Spinal cord (tissue), 9 donors: ENCODE measurements at regions not wholly inside any gene's neighbourhood (a gene's known extent, or its start where the extent isn't known, plus 50 kb on each side); places are given as distances from the start of the nearest gene placed in this dataset.
"Not testable (repeated sequence)": the region's sequence is repeated elsewhere in the genome, so short reads cannot be mapped to it uniquely, and the experiment has no call there.

Experiments
- DNase-seq, 6 donors: peaks; one replicate each; pipeline versions ENCODE4 v3.0.0 to v3.0.0-alpha.2; 2013 to 2015; ENCODE audit warnings: low spot score in 6 of 6, low read depth in 4 of 6
- H3K27ac ChIP-seq: one replicate; pipeline ENCODE4 v1.5.1; 2013; ENCODE audit warnings: low read depth, low read length, control low read depth
- H3K27me3 ChIP-seq: one replicate; pipeline ENCODE4 v1.6.1; 2013; ENCODE audit warnings: low read length; ENCODE audit not compliant: control insufficient read depth, insufficient read depth
- H3K36me3 ChIP-seq: one replicate; pipeline ENCODE4 v1.6.1; 2013; ENCODE audit warnings: low read length; ENCODE audit not compliant: control insufficient read depth, insufficient read depth
- H3K4me1 ChIP-seq: one replicate; pipeline ENCODE4 v1.6.1; 2013; ENCODE audit warnings: low read length; ENCODE audit not compliant: control insufficient read depth, insufficient read depth
- H3K4me3 ChIP-seq: one replicate; pipeline ENCODE4 v1.5.1; 2013; ENCODE audit warnings: low read depth, low read length, control low read depth
- H3K9me3 ChIP-seq: one replicate; pipeline ENCODE4 v1.6.1; 2013; ENCODE audit warnings: low read length; ENCODE audit not compliant: control insufficient read depth, insufficient read depth
- WGBS: methylation state at CpG from one replicate; pipeline ENCODE4 v1.1.5; 2013; ENCODE audit warnings: missing lambda C conversion rate; ENCODE audit not compliant: insufficient coverage; 5-methylcytosine and 5-hydroxymethylcytosine counted together
- donor health status: healthy.

- DNase-seq, result no peak
- H3K27me3 ChIP-seq, result no peaks in the 10 kb centered on the region
- no peak overlapping the region for H3K27ac ChIP-seq
- no peak overlapping the region for H3K4me3 ChIP-seq
- no peaks in the 10 kb centered on the region for H3K9me3 ChIP-seq
- no peaks in the 10 kb centered on the region for H3K4me1 ChIP-seq
- H3K36me3 ChIP-seq, result no peaks in the 10 kb centered on the region
- WGBS, result no CpG with 5 or more reads among the region's 1 CpG
Observed at GRCh38 chr2:210844016-210844415, 287.6 kb downstream of the CPS1 start.

GRCh38 chr2:210859314-210859713 is 302.9 kb downstream of the CPS1 start:
- Histone ChIP-seq H3K27me3 (no peaks in the 10 kb centered on the region), H3K36me3 (no peaks in the 10 kb centered on the region), H3K27ac (no peak overlapping the region), H3K9me3 (no peaks in the 10 kb centered on the region), H3K4me3 (no peak overlapping the region), H3K4me1 (no peaks in the 10 kb centered on the region)
- no peak for DNase-seq
- WGBS, result no CpG with 5 or more reads among the region's 2 CpGs

DNA sequence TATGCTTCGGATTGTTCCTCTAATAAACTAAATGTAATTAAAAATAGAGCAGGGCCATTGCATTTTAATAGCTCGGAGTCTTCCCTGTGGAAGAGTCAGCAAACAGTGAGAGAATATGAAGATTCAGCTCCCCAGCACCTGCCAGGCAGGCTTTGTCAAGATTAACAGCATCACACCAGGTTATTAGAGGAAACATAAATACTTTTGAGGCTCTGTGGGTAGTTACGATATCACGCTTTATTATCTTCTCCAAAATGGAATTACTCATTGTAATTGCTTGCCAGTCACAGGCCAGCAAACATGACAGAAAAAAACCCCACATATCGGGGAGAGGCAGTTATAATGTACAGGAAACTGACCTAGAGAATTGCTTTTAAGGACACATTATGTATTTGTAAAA is 303.9 kb downstream of the CPS1 start:
- H3K4me3 ChIP-seq, result no peak overlapping the region
- H3K9me3 ChIP-seq, result no peaks in the 10 kb centered on the region
- no peaks in the 10 kb centered on the region for H3K36me3 ChIP-seq
- H3K27me3 ChIP-seq, result no peaks in the 10 kb centered on the region
- no peak overlapping the region for H3K27ac ChIP-seq
- DNase-seq, result peak in 1 of 6 donors; percentile 93
- WGBS, result no CpG with 5 or more reads among the region's 5 CpGs
- H3K4me1 ChIP-seq, result no peaks in the 10 kb centered on the region

DNA sequence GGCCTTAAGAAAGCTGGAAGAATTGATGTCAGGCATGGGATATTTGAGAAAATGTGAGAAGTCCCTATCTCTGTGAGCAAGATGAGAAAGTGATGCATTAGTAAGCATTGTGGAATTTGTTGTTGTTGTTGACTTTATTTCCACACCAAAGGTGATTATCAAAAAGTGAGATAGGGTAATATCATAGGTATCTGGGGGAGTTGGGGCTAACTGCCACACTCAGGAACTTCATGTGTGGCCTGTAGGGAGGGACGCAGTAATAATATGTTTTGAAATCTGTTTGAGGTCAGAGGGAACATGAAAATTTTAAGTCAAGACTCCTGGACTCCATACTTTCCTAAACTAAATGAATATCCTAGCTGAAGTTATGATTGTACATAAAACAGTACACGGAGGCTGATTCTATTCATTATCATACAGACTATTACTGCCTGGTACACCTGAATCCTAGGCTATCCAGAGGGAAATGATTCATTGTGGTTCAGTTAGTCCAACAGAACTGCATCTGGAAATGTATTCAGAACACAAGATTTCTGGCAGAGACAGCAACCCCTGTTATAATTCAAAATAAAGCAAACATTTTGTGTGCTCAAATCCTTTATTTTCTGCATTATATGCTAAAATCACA is 304.8 kb downstream of the CPS1 start:
- WGBS, result no CpG with 5 or more reads among the region's 2 CpGs
- DNase-seq, result no peak
- Histone ChIP-seq H3K36me3 (no peaks in the 10 kb centered on the region), H3K27me3 (no peaks in the 10 kb centered on the region), H3K4me3 (no peak overlapping the region), H3K27ac (no peak overlapping the region), H3K4me1 (no peaks in the 10 kb centered on the region), H3K9me3 (no peaks in the 10 kb centered on the region)

DNA sequence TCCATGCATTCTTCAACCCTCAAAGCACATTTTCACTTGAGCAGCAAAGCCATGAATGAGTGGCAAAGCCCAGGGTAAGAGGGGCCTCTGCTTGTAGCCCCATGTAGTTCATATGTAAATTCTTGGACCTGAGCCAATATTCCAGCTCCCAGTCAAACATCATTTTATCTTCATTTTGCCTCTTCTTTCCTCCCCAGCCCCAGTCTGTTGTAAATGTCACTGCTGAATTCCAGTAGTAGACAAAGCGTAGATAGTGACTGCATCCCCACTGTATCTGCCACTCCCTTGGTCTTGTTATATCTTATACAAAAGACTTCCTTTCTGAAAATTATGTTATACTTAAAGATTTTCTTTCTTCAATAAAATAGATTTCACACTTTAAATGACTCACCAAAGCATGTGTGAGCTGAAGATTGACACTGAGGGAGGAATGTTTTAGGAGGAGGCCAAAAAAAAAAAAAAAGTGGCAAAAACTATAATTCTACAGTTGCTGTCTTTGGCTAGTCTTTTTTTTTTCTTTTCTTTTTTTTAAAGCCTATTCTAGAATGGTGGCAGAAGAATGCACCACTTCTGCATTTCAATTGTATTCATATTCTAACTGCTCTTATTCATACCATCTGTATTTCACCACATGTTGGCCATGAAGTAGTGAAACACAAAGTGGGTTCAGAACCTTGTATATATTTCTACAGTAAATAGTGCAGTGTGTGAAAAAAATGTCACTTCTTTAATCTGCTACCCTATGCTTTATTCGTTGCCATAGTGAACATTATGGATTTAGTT is 306.1 kb downstream of the CPS1 start:
- no CpG with 5 or more reads among the region's 2 CpGs for WGBS
- H3K9me3 ChIP-seq, result no peaks in the 10 kb centered on the region
- no peaks in the 10 kb centered on the region for H3K4me1 ChIP-seq
- no peaks in the 10 kb centered on the region for H3K36me3 ChIP-seq
- H3K4me3 ChIP-seq, result no peak overlapping the region
- H3K27me3 ChIP-seq, result no peaks in the 10 kb centered on the region
- H3K27ac ChIP-seq, result no peak overlapping the region
- no peak for DNase-seq

DNA sequence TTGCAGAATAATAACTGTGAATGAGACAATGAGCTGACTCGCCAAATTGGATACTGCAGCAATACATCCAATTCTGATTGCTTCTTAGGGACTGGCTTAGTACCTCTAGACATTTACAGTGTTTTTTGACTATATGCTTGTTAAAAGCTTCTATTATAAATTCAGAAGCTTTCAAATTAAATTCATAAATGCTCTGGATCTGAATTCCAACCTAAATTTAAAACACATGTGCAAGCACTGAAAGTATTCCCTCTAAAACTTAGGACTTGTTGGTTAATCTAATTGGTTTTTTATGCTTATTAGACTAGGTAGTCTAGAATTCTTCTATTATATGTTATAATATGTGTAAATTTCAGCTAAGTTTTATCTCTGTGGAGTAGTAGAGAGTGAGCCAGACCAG is 306.9 kb downstream of the CPS1 start:
- H3K4me3 ChIP-seq, result no peak overlapping the region
- no peaks in the 10 kb centered on the region for H3K27me3 ChIP-seq
- H3K9me3 ChIP-seq, result no peaks in the 10 kb centered on the region
- WGBS, result no CpG with 5 or more reads among the region's 1 CpG
- H3K36me3 ChIP-seq, result no peaks in the 10 kb centered on the region
- DNase-seq, result no peak
- H3K4me1 ChIP-seq, result no peaks in the 10 kb centered on the region
- H3K27ac ChIP-seq, result no peak overlapping the region

DNA sequence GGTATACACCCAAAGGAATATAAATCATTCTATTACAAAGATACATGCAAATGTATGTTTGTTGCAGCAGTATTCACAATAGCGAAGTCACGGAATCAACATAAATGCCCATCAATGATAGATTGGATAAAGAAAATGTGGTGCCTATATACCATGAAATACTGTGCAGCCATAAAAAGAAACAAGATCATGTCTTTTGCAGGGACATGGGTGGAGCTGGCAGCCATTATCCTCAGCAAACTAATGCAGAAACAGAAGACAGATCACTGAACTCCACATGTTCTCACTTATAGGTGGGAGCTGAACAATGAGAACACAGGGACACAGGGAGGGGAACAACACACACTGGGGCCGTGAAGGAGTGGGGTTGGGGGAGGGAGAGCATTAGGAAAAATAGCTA is 315.2 kb downstream of the CPS1 start:
- not testable (repeated sequence) for H3K4me1 ChIP-seq, H3K27me3 ChIP-seq, H3K27ac ChIP-seq, H3K9me3 ChIP-seq, H3K36me3 ChIP-seq, H3K4me3 ChIP-seq, DNase-seq
- no CpG with 5 or more reads among the region's 3 CpGs for WGBS

DNA sequence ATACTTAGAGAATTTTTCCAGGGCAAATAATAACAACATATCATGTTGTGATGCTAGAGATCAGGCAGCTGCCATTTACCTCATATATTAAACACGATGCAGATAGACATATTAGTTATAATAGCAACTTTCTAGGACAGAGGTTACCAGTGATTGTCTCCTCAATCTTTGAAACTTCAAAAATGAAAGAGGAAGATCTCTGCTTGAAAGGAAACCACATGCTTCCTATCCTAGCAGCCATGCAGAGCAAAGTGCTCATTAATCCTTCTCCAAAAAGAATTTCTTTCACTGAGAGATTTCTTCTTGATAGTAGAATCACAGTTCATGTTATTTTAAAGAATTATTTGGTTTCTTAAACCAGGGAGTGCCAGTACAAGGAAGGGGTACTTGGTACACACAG is 317.2 kb downstream of the CPS1 start:
- no peaks in the 10 kb centered on the region for H3K36me3 ChIP-seq
- WGBS, result no CpG with 5 or more reads among the region's 1 CpG
- no peaks in the 10 kb centered on the region for H3K4me1 ChIP-seq
- no peaks in the 10 kb centered on the region for H3K27me3 ChIP-seq
- no peaks in the 10 kb centered on the region for H3K9me3 ChIP-seq
- no peak for DNase-seq
- H3K4me3 ChIP-seq, result no peak overlapping the region
- H3K27ac ChIP-seq, result no peak overlapping the region

DNA sequence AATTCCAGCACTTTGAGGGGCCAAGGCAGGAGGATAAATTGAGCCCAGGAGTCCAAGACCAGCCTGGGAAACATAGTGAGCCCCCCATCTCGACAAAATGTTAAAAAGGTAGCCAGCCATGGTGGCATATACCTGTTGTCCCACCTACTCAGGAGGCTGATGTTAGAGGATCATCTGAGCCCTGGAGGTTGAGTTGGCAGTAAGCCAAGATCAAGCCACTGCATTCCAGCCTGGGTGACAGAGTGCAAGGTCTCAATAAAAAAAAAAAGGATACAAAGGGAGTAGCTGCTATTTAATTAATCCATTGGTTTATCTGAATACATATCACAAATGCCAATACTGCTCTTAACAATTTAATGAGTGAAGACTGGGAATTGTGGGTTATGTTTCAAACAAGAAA is 327.8 kb downstream of the CPS1 start:
- whole genome bisulfite sequencing, result 100% methylated on average over 1 of the region's 1 CpG
- H3K27ac ChIP-seq, result no peak overlapping the region
- H3K9me3 ChIP-seq, result no peaks in the 10 kb centered on the region

GRCh38 chr2:210888035-210888434 is 331.6 kb downstream of the CPS1 start:
- Histone ChIP-seq H3K4me1 (no peaks in the 10 kb centered on the region), H3K9me3 (no peaks in the 10 kb centered on the region), H3K27me3 (no peaks in the 10 kb centered on the region), H3K36me3 (no peaks in the 10 kb centered on the region), H3K4me3 (no peak overlapping the region), H3K27ac (no peak overlapping the region)
- WGBS, result 95% methylated on average over 5 of the region's 6 CpGs
- DNase-seq, result no peak

More for the DNA sequence above, 327.8 kb downstream of the CPS1 start:
- DNase-seq, result no peak
- Histone ChIP-seq H3K4me3 (no peak overlapping the region), H3K27me3 (no peaks in the 10 kb centered on the region), H3K36me3 (no peaks in the 10 kb centered on the region), H3K4me1 (no peaks in the 10 kb centered on the region)
